Astrocyte (in vitro differentiated cells and primary cell): ENCODE measurements at regions not wholly inside any gene's neighbourhood (a gene's known extent, or its start where the extent isn't known, plus 50 kb on each side); places are given as distances from the start of the nearest gene placed in this dataset.

Source experiments
- DNase-seq: peaks from one replicate; pipeline ENCODE4 v3.0.0-alpha.2; 2010; ENCODE audit warnings: low read depth
- FAIRE-seq: peaks from 2 replicates; lab custom pipeline; 2011; peaks lifted over from hg19 to GRCh38; lab: Jason Lieb, UNC
- H2AFZ ChIP-seq: 2 replicates; pipeline ENCODE4 v1.6.0; 2012; ENCODE audit warnings: low read depth, low read length, inconsistent platforms
- H3K27ac ChIP-seq: 2 replicates; pipeline ENCODE4 v1.5.1; 2011; ENCODE audit warnings: low read depth, low read length, inconsistent platforms
- H3K27me3 ChIP-seq: 2 replicates; pipeline ENCODE4 v1.6.0; 2011; ENCODE audit warnings: low read length, inconsistent platforms; ENCODE audit not compliant: insufficient read depth
- H3K36me3 ChIP-seq: 2 replicates; pipeline ENCODE4 v1.5.1; 2011; ENCODE audit warnings: low read length, inconsistent platforms; ENCODE audit not compliant: insufficient read depth
- H3K4me1 ChIP-seq: 2 replicates; pipeline ENCODE4 v1.5.1; 2011; ENCODE audit warnings: low read length, inconsistent platforms; ENCODE audit not compliant: insufficient read depth
- H3K4me2 ChIP-seq: 2 replicates; pipeline ENCODE4 v1.6.0; 2012; ENCODE audit warnings: low read length, inconsistent platforms
- H3K4me3 ChIP-seq: 2 replicates; pipeline ENCODE4 v1.5.1; 2011; ENCODE audit warnings: low read depth, mild to moderate bottlenecking, low read length, inconsistent platforms; ENCODE audit not compliant: insufficient read depth
- H3K79me2 ChIP-seq: 2 replicates; pipeline ENCODE4 v1.6.0; 2012; ENCODE audit warnings: mild to moderate bottlenecking, low read length, inconsistent platforms; ENCODE audit not compliant: insufficient read depth
- H3K9ac ChIP-seq: 2 replicates; pipeline ENCODE4 v1.6.0; 2012; ENCODE audit warnings: mild to moderate bottlenecking, low read length, inconsistent platforms
- H3K9me3 ChIP-seq: 2 replicates; pipeline ENCODE4 v1.5.1; 2012; ENCODE audit warnings: low read depth, mild to moderate bottlenecking, low read length, inconsistent platforms; ENCODE audit not compliant: insufficient read depth
- H4K20me1 ChIP-seq: 2 replicates; pipeline ENCODE4 v1.6.0; 2012; ENCODE audit warnings: low read length, inconsistent platforms; ENCODE audit not compliant: insufficient read depth
- H3K27ac Mint-ChIP-seq: one replicate; pipeline ENCODE4 v1.8.0; 2021; ENCODE audit warnings: mild to moderate bottlenecking, mixed read lengths; ENCODE audit not compliant: unreplicated experiment
- H3K27me3 Mint-ChIP-seq: one replicate; pipeline ENCODE4 v1.8.0; 2021; ENCODE audit warnings: low read depth, mixed read lengths; ENCODE audit not compliant: unreplicated experiment
- H3K36me3 Mint-ChIP-seq: one replicate; pipeline ENCODE4 v1.8.0; 2021; ENCODE audit warnings: low read depth, mixed read lengths; ENCODE audit not compliant: unreplicated experiment
- H3K4me1 Mint-ChIP-seq: one replicate; pipeline ENCODE4 v1.8.0; 2021; ENCODE audit warnings: low read depth, mixed read lengths; ENCODE audit not compliant: unreplicated experiment
- H3K4me3 Mint-ChIP-seq: one replicate; pipeline ENCODE4 v1.8.0; 2021; ENCODE audit warnings: mild to moderate bottlenecking, moderate library complexity, mixed read lengths; ENCODE audit not compliant: unreplicated experiment
- H3K9me3 Mint-ChIP-seq: one replicate; pipeline ENCODE4 v1.8.0; 2021; ENCODE audit warnings: mild to moderate bottlenecking, mixed read lengths; ENCODE audit not compliant: unreplicated experiment
- CTCF ChIP-seq: IDR thresholded peaks from 2 replicates; pipeline ENCODE4 v1.5.1; 2011; ENCODE audit warnings: low read depth, mild to moderate bottlenecking, inconsistent platforms, low read length, moderate library complexity; ENCODE audit not compliant: insufficient read depth
- EZH2 ChIP-seq: IDR thresholded peaks from 2 replicates; pipeline ENCODE4 v1.6.1; 2012; ENCODE audit warnings: mild to moderate bottlenecking, low read length, inconsistent platforms; ENCODE audit not compliant: insufficient read depth

- Mint-ChIP-seq H3K27me3 (no peaks in the 10 kb centered on the region), H3K4me3 (peak overlapping the region; percentile 23), H3K27ac (peak overlapping the region; percentile 86), H3K9me3 (peaks cover 15% of the 10 kb centered on the region), H3K4me1 (peaks cover 39% of the 10 kb centered on the region), H3K36me3 (peaks cover 13% of the 10 kb centered on the region)
- peak overlapping the region; percentile 69 for H3K9ac ChIP-seq
- H3K9me3 ChIP-seq: no peaks in the 10 kb centered on the region
- no peaks in the 10 kb centered on the region for H3K27me3 ChIP-seq
- peaks cover 16% of the 10 kb centered on the region for H3K4me1 ChIP-seq
- peak overlapping the region; percentile 34 for H3K4me3 ChIP-seq
- no peaks in the 10 kb centered on the region for H3K36me3 ChIP-seq
- peak overlapping the region; percentile 87 for H3K27ac ChIP-seq
- no peaks in the 10 kb centered on the region for H3K79me2 ChIP-seq
- no peaks in the 10 kb centered on the region for H4K20me1 ChIP-seq
- DNase-seq (peak; percentile 96), FAIRE-seq (peak; percentile 90)
- H3K4me2 ChIP-seq: peak overlapping the region; percentile 82
- peak overlapping the region; percentile 56 for H2AFZ ChIP-seq
- TF ChIP-seq EZH2: no peak
- TF ChIP-seq CTCF: no peak
Measured at GRCh38 chr6:77034161-77034560, 429.1 kb downstream of the HTR1B start.

- H2AFZ ChIP-seq: no peak overlapping the region
- H3K36me3 ChIP-seq: no peaks in the 10 kb centered on the region
- no peak overlapping the region for H3K4me2 ChIP-seq
- H3K27ac ChIP-seq: no peak overlapping the region
- H4K20me1 ChIP-seq: no peaks in the 10 kb centered on the region
- peaks cover 1% of the 10 kb centered on the region for H3K36me3 Mint-ChIP-seq
- no peaks in the 10 kb centered on the region for H3K27me3 ChIP-seq
- H3K9me3 Mint-ChIP-seq: peaks cover under 1% of the 10 kb centered on the region
- peaks cover 10% of the 10 kb centered on the region for H3K4me1 ChIP-seq
- peak overlapping the region; percentile 35 for H3K27ac Mint-ChIP-seq
- H3K9ac ChIP-seq: no peak overlapping the region
- no peaks in the 10 kb centered on the region for H3K79me2 ChIP-seq
- H3K9me3 ChIP-seq: no peaks in the 10 kb centered on the region
- no peak for FAIRE-seq
- H3K4me3 ChIP-seq: no peak overlapping the region
- peaks cover 33% of the 10 kb centered on the region for H3K4me1 Mint-ChIP-seq
- no peak overlapping the region for H3K4me3 Mint-ChIP-seq
- peak; percentile 10 for DNase-seq
- no peak for TF ChIP-seq CTCF
- TF ChIP-seq EZH2: no peak
- H3K27me3 Mint-ChIP-seq: no peaks in the 10 kb centered on the region
Measured at GRCh38 chr6:77030929-77031674, 432.2 kb downstream of the HTR1B start.

GRCh38 chr6:77026341-77026740 lies 436.9 kb downstream of the HTR1B start:
- H3K9me3 ChIP-seq: no peaks in the 10 kb centered on the region
- FAIRE-seq (no peak), DNase-seq (no peak)
- no peak overlapping the region for H3K9ac ChIP-seq
- Mint-ChIP-seq H3K4me1 (peaks cover 21% of the 10 kb centered on the region), H3K27ac (no peak overlapping the region), H3K4me3 (no peak overlapping the region), H3K27me3 (no peaks in the 10 kb centered on the region), H3K36me3 (no peaks in the 10 kb centered on the region), H3K9me3 (no peaks in the 10 kb centered on the region)
- no peak overlapping the region for H2AFZ ChIP-seq
- no peaks in the 10 kb centered on the region for H4K20me1 ChIP-seq
- no peak overlapping the region for H3K27ac ChIP-seq
- H3K36me3 ChIP-seq: no peaks in the 10 kb centered on the region
- no peaks in the 10 kb centered on the region for H3K79me2 ChIP-seq
- no peak overlapping the region for H3K4me3 ChIP-seq
- no peak for TF ChIP-seq EZH2
- TF ChIP-seq CTCF: no peak
- H3K27me3 ChIP-seq: no peaks in the 10 kb centered on the region
- no peaks in the 10 kb centered on the region for H3K4me1 ChIP-seq
- H3K4me2 ChIP-seq: no peak overlapping the region
